ENCODE measurements at regions not wholly inside any gene's neighbourhood (a gene's known extent, or its start where the extent isn't known, plus 50 kb on each side); places are given as distances from the start of the nearest gene placed in this dataset.

DNA sequence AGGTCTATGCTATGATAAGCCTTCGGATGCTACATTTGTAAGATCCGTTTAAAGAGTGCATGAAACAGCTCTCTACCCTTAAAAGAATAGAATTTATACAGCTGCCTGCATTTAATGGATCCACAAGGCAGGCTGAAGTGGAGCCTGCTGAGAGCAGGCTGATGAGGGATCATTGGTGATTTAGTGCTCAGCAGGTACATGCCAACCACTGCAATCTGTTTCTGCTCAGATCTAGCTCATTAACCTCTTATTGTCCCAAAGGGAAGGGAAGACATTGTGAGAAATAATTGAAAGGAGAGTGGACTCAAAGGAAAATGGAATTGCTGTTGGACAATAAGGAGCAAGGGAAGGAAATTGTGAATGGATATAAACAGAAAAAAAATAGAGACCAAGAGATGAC is 822.6 kb downstream of the TRIB2 start:
- TF ChIP-seq ZNF274 (IDR thresholded peaks at IDR 0.05; ENCODE audit: low read depth, low read length) (no peak), YY1 (IDR thresholded peaks at IDR 0.05; ENCODE audit: insufficient read depth, insufficient read length) (no peak), SUZ12 (IDR thresholded peaks at IDR 0.05; ENCODE audit: extremely low read depth, insufficient read depth, insufficient read length) (no peak)

Measured in NT2/D1 (cell line).